MM.1S (cell line): ENCODE measurements at regions not wholly inside any gene's neighbourhood (a gene's known extent, or its start where the extent isn't known, plus 50 kb on each side); places are given as distances from the start of the nearest gene placed in this dataset.

ENCODE experiments used
- DNase-seq: peaks from one replicate; pipeline ENCODE4 v3.0.0-alpha.2; 2015
- H2AFZ ChIP-seq: fragments of 300-600 bp; sonication (generic); 2 replicates; pipeline ENCODE4 v1.6.0; 2016; ENCODE audit warnings: antibody characterized with exemption, low read length
- H3F3A ChIP-seq: fragments of 300-600 bp; sonication (generic); 2 replicates; pipeline ENCODE4 v1.6.1; 2016; ENCODE audit warnings: mild to moderate bottlenecking, antibody characterized with exemption, low read length, moderate library complexity, mixed read lengths; ENCODE audit not compliant: insufficient read depth
- H3K27ac ChIP-seq: fragments of 300-600 bp; sonication (generic); 2 replicates; pipeline ENCODE4 v1.5.1; 2016; ENCODE audit warnings: mild to moderate bottlenecking, low read length
- H3K27me3 ChIP-seq: fragments of 300-600 bp; sonication (generic); replicated peaks from 2 replicates; pipeline ENCODE4 v1.6.0; 2016; ENCODE audit warnings: low read length; ENCODE audit not compliant: insufficient read depth
- H3K36me3 ChIP-seq: fragments of 300-600 bp; sonication (generic); replicated peaks from 2 replicates; pipeline ENCODE4 v1.6.1; 2016; ENCODE audit warnings: mild to moderate bottlenecking, low read length, mixed read lengths; ENCODE audit not compliant: insufficient read depth
- H3K4me1 ChIP-seq: fragments of 300-600 bp; sonication (generic); 2 replicates; pipeline ENCODE4 v1.6.1; 2016; ENCODE audit warnings: low read length, mixed read lengths
- H3K4me2 ChIP-seq: fragments of 300-600 bp; sonication (generic); 2 replicates; pipeline ENCODE4 v1.6.0; 2016; ENCODE audit warnings: low read depth, low read length
- H3K4me3 ChIP-seq: fragments of 300-600 bp; sonication (generic); 2 replicates; pipeline ENCODE4 v1.5.1; 2016; ENCODE audit warnings: low read length, mixed read lengths
- H3K79me2 ChIP-seq: fragments of 300-600 bp; sonication (generic); 2 replicates; pipeline ENCODE4 v1.6.1; 2016; ENCODE audit warnings: mixed run types, low read length, mixed read lengths
- H3K9ac ChIP-seq: fragments of 300-600 bp; sonication (generic); 2 replicates; pipeline ENCODE4 v1.6.1; 2016; ENCODE audit warnings: low read length, mixed read lengths
- H3K9me2 ChIP-seq: fragments of 300-600 bp; sonication (generic); replicated peaks from 2 replicates; pipeline ENCODE4 v1.6.1; 2016; ENCODE audit warnings: mild to moderate bottlenecking, low read length, mixed read lengths; ENCODE audit not compliant: insufficient read depth
- H3K9me3 ChIP-seq: fragments of 300-600 bp; sonication (generic); replicated peaks from 2 replicates; pipeline ENCODE4 v1.6.1; 2016; ENCODE audit warnings: mild to moderate bottlenecking, low read length, mixed read lengths; ENCODE audit not compliant: insufficient read depth
- H4K20me1 ChIP-seq: fragments of 300-600 bp; sonication (generic); 2 replicates; pipeline ENCODE4 v1.6.1; 2016; ENCODE audit warnings: mild to moderate bottlenecking, low read length, moderate library complexity, mixed read lengths; ENCODE audit not compliant: insufficient read depth
- CTCF ChIP-seq: fragments of 300-600 bp; sonication (generic); IDR thresholded peaks from 2 replicates; pipeline ENCODE4 v1.5.1; 2016; ENCODE audit warnings: antibody characterized with exemption, low read length, mixed read lengths
- EZH2 ChIP-seq: fragments of 300-600 bp; sonication (generic); optimal IDR thresholded peaks from 2 replicates; pipeline ENCODE3; 2017; ENCODE audit warnings: low read depth, mild to moderate bottlenecking, antibody characterized with exemption, low read length, mixed read lengths
- EZH2phosphoT487 ChIP-seq: fragments of 300-600 bp; sonication (generic); IDR thresholded peaks from 2 replicates; pipeline ENCODE4 v1.6.1; 2018; ENCODE audit warnings: antibody characterized with exemption, low read length

GRCh38 chr7:118764221-118764620 is 539.7 kb downstream of the ANKRD7 start:
- Histone ChIP-seq H3K9me3 (no peaks in the 10 kb centered on the region), H3K36me3 (no peaks in the 10 kb centered on the region), H4K20me1 (no peaks in the 10 kb centered on the region)

GRCh38 chr7:118771672-118772071 is 547.2 kb downstream of the ANKRD7 start:
- no peaks in the 10 kb centered on the region for H3K9me2 ChIP-seq
- no peaks in the 10 kb centered on the region for H4K20me1 ChIP-seq
- H3K79me2 ChIP-seq: no peaks in the 10 kb centered on the region
- no peak overlapping the region for H3K27ac ChIP-seq
- no peak for TF ChIP-seq EZH2phosphoT487
- no peak for TF ChIP-seq CTCF
- no peak for TF ChIP-seq EZH2
- no peaks in the 10 kb centered on the region for H3K9me3 ChIP-seq
- DNase-seq: no peak
- no peaks in the 10 kb centered on the region for H3K4me1 ChIP-seq
- H3K9ac ChIP-seq: no peak overlapping the region
- no peaks in the 10 kb centered on the region for H3K36me3 ChIP-seq
- no peak overlapping the region for H2AFZ ChIP-seq
- H3K27me3 ChIP-seq: no peaks in the 10 kb centered on the region
- H3K4me3 ChIP-seq: no peak overlapping the region
- H3K4me2 ChIP-seq: no peak overlapping the region
- no peaks in the 10 kb centered on the region for H3F3A ChIP-seq

More at GRCh38 chr7:118764221-118764620, 539.7 kb downstream of the ANKRD7 start:
- Histone ChIP-seq H3K9me2 (no peaks in the 10 kb centered on the region), H3K27me3 (no peaks in the 10 kb centered on the region), H2AFZ (no peak overlapping the region), H3K27ac (no peak overlapping the region), H3K9ac (no peak overlapping the region), H3K4me1 (no peaks in the 10 kb centered on the region), H3K4me2 (no peak overlapping the region), H3K4me3 (no peak overlapping the region), H3F3A (no peaks in the 10 kb centered on the region), H3K79me2 (no peaks in the 10 kb centered on the region)
- TF ChIP-seq CTCF: no peak
- no peak for TF ChIP-seq EZH2phosphoT487
- no peak for TF ChIP-seq EZH2
- no peak for DNase-seq

- DNase-seq: no peak
- Histone ChIP-seq H3F3A (no peaks in the 10 kb centered on the region), H3K4me3 (no peak overlapping the region), H3K9me3 (no peaks in the 10 kb centered on the region), H3K9me2 (no peaks in the 10 kb centered on the region), H3K79me2 (no peaks in the 10 kb centered on the region), H3K9ac (no peak overlapping the region), H3K4me2 (no peak overlapping the region), H3K27me3 (no peaks in the 10 kb centered on the region), H3K36me3 (no peaks in the 10 kb centered on the region), H3K4me1 (no peaks in the 10 kb centered on the region), H4K20me1 (no peaks in the 10 kb centered on the region), H3K27ac (no peak overlapping the region), H2AFZ (no peak overlapping the region)
- no peak for TF ChIP-seq EZH2phosphoT487
Measured at GRCh38 chr7:118777308-118777707, 552.8 kb downstream of the ANKRD7 start.

GRCh38 chr7:118792682-118793081 is 568.2 kb downstream of the ANKRD7 start:
- Histone ChIP-seq H3K9ac (no peak overlapping the region), H3K4me3 (no peak overlapping the region), H3K36me3 (no peaks in the 10 kb centered on the region), H4K20me1 (no peaks in the 10 kb centered on the region), H3K4me1 (no peaks in the 10 kb centered on the region), H3K27ac (no peak overlapping the region), H2AFZ (no peak overlapping the region), H3F3A (no peaks in the 10 kb centered on the region), H3K27me3 (no peaks in the 10 kb centered on the region), H3K4me2 (no peak overlapping the region), H3K9me3 (no peaks in the 10 kb centered on the region), H3K9me2 (no peaks in the 10 kb centered on the region), H3K79me2 (no peaks in the 10 kb centered on the region)
- DNase-seq: no peak
- TF ChIP-seq EZH2phosphoT487 (no peak), EZH2 (no peak), CTCF (no peak)
